HG02623 (cell line): ENCODE measurements at regions not wholly inside any gene's neighbourhood (a gene's known extent, or its start where the extent isn't known, plus 50 kb on each side); places are given as distances from the start of the nearest gene placed in this dataset.
"Not testable (repeated sequence)": the region's sequence is repeated elsewhere in the genome, so short reads cannot be mapped to it uniquely, and the experiment has no call there.

Experiments used
- ATAC-seq: cut with Tn5 transposase; IDR thresholded peaks from one replicate; pipeline ENCODE4 v1.9.1; 2021; ENCODE audit warnings: moderate library complexity; ENCODE audit not compliant: unreplicated experiment

DNA sequence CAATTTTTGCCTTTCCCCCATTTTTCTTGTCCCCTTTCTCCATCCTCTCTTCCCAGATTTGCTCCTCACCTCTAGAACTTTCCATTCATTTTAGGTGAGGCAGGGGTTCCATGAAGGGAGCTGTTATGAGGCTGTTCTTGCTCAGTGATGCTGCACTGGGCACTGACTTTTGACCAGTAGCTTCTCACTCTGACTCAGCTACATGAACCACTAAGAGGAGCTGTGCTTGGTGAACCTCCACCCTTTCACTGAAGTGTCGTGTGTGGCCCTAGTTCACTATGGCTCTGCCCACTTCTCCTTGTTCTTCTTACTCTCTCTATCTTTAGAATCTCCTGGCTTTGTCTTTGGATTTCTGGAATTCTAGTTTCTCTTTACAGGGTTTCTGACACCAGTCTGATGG lies 73.4 kb upstream of the ADRA1D start:
- no peak for ATAC-seq

DNA sequence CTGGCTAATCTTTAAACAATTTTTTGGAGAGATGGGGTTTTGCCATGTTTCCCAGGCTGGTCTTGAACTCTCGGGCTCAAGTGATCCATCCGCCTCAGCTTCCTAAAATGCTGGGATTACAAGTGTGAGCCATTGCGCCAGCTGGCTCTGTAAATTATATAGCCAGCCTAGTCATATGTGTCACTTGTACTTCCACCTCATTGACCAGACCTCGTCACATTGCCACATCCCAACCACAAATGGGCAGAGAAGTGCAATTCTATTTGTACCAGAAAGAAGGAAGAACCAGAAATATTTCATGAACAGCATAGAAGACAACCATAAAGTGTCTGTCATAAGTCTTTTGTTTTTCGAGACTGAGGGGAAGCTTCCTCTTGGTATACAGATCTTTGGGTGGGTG lies 71.2 kb upstream of the ADRA1D start:
- ATAC-seq: no peak

DNA sequence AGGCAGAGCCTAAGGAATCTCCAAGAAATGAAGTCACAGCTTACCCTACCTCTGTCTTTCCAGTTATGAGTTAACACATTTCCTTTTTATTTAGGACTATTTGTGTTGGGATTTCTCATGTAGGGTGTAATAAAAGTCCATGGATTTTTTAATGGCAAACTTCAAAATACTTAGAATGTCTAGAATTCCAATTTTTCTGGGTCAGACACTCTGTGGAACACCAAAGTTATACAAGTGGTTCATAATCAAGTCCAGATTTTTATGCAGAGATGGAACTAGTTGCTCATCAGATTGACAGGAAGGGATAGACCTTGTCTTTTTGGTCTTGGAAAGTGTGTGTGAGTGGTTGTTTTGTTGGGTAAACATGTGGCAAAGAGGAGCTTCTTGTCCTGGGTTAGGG lies 69.8 kb upstream of the ADRA1D start:
- ATAC-seq: no peak

DNA sequence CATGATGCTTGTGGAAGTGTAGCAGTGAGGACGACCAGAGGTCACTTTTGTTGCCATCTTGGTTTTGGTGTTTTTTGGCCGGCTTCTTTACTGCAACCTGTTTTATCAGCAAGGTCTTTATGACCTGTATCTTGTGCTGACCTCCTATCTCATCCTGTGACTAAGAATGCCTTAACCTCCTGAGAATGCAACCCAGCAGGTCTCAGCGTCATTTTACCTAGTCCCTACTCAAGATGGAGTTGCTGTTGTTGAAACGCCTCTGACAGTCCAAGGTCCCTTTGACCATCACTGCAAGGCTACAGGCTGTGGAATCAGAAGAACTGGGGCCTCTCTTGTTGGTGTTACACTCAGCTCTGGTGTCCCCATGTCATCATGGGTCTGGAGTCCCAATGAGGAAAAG lies 61.5 kb upstream of the ADRA1D start:
- ATAC-seq: not testable (repeated sequence)

DNA sequence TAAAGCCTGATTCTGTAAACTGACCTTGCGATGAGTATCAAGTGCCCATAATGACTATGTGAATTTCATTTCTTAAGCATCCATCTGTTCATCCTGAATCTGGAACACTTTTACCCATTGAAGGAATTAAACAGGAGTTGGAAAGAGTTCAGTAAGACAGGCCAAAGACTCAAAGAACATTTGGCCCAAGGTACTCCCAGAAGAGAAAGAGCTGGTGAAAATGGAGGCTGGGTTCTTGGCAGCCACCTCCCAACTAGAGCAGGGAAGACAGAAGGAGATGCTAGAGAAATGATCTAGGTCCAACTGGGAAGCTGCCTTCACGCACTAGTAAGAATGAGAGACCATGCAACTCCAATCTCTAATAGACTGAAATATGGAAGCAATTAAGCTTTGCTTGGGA lies 57.1 kb upstream of the ADRA1D start:
- ATAC-seq: no peak

DNA sequence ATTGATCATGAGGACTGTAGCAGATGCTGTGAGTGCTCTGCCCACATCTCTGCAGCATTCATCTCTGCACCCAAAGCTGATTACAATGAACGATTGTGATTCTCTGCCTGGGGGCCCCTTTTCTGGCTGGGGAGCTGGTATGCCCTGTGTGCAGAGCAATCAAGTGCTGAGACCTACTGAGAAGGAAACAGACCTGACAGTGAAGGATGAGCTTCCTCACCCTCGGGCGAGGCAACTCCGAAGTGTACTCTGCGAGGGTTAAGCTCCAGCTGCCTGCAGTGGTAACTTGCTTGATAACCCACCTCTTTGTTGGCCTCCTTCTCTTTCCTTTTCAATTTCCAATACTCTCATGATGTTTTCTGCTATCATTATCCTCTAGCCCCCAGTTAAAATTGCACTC lies 56.0 kb upstream of the ADRA1D start:
- ATAC-seq: no peak

DNA sequence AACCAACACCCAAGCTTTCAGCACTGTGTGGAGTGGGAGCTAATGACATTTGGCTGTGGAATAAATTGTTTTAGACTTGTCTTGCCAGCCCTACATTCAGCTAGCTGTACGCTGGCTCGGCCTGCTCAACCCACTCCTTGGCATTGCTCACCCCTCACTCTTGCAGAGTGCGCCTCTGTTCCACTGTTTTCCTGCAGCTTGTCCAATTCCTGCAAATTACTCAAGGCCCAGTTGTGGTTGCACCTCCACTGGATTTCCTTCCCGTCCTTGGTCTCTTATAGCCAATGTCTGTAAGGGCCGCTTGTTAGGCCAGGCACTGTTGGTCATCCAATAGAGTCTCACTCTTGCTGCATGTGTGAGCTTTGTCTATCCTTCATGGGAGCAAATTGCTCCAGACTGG lies 55.5 kb upstream of the ADRA1D start:
- no peak for ATAC-seq

DNA sequence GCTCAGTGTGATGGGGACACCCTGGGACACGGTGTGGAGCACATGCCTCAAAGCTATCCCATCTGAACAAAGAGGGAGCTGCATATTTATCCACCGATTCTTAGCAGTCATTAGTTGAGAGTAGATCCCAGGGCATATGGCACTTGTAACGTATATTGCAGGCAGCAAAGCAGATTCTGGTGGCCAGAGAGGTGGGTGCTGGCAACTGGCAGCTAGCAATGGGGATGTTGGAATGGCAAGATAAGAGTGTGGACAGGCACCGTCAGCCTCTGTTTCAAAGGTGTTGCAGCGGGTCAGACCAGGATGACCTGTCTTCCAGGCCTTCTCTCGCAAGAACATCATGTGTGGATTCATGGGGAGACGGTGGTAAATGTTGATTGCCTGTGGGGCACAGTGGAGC lies 54.0 kb upstream of the ADRA1D start:
- ATAC-seq: no peak

DNA sequence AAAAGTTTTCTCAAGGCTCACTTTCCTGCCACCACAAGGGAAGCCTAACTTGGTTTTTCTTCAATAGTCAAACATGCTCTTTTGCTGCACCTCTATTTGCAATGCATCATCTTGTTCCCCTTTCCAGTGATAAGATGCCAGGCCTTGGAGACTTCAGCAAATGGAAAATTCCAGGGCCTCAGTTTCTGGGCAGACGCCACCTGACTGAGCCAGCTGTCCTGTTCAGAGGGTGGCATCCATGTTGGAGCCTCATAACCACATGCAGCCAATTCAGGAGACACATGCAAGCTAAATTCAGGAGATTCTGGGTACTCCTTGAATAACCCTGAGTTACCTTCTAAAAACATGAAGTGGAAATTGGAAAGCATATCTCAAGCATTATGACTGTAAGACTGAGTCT lies 51.8 kb upstream of the ADRA1D start:
- no peak for ATAC-seq

DNA sequence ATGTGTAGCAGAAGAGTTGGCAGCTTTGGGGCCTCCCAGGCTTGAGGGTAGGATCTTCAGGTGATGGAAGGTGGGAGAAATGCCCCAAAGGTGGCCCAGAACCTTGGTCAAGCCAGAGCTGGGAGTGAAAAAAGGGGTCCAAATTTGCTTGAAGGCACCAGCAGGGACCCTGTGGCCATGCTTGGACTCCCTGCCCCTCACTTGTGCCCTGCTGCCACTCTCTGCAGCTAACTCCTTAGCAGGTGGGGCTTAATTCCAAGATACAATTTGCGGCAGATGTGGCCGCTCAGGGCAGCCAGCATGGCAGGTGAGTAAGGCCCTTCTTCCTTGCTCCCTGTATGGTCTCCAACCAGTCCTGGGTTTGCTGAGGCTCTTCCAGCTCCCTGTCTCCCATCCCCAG lies 51.3 kb upstream of the ADRA1D start:
- no peak for ATAC-seq

DNA sequence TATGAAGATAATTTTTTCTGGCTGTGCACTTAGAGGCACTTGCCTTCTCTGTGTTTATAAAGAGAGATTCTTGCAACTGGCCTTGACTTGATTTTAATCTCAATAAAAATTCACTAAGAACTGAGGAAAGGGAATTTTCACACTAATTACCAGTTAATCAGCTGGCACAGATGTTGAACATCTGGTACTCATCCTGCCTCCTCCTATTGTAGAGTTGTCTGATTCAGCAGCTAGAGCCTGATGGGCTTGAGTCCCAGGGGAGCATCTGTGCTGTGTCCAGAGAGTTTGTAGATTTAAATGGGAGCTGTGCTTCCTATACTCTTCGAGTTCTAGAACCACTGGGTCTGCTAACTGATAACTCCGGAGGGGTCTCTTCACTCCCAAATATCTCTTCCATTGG lies 50.7 kb upstream of the ADRA1D start:
- ATAC-seq: no peak

DNA sequence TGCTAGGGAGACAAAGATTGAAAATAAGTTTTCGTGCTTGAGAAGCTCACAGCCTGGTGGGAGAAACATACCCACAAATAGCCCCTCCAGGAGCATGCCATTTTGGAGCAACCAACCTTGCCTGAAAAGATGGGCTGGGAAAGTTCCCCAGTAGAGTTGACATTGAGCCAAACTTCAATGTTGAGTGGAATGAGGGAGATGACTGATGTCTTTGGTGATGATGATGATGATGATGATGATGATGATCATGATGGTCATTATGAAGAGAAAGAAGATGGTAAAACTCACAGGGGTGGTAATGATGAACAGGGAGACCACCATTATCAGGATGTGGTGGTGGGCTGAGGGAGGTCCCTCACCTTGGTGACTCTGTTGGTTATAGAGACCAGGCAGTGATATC lies 50.1 kb upstream of the ADRA1D start:
- ATAC-seq: no peak
